HG03066 (cell line): ENCODE measurements at regions not wholly inside any gene's neighbourhood (a gene's known extent, or its start where the extent isn't known, plus 50 kb on each side); places are given as distances from the start of the nearest gene placed in this dataset.

Experiments used
- ATAC-seq: cut with Tn5 transposase; IDR thresholded peaks from one replicate; pipeline ENCODE4 v1.9.1; 2021; ENCODE audit warnings: low read depth; ENCODE audit not compliant: unreplicated experiment

DNA sequence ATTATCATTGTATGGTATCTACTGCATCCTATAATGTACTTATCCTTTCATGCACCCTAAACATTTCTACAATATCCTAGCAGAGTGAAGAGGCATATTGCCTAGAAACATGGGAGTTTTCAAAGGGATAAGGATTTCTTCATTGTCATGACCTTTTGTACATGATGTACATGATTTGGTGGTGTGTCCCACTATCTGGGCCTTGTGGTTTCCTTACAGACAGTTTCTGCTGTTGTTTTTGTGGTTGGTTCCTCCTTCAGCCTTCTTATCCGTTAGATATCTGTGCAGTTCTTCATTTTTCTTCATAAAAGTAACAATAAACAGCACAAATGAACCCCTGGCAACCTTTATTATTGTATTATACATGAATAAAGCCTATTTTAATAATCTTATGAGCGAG lies 70.4 kb upstream of the BACH1 start:
- ATAC-seq = no peak

DNA sequence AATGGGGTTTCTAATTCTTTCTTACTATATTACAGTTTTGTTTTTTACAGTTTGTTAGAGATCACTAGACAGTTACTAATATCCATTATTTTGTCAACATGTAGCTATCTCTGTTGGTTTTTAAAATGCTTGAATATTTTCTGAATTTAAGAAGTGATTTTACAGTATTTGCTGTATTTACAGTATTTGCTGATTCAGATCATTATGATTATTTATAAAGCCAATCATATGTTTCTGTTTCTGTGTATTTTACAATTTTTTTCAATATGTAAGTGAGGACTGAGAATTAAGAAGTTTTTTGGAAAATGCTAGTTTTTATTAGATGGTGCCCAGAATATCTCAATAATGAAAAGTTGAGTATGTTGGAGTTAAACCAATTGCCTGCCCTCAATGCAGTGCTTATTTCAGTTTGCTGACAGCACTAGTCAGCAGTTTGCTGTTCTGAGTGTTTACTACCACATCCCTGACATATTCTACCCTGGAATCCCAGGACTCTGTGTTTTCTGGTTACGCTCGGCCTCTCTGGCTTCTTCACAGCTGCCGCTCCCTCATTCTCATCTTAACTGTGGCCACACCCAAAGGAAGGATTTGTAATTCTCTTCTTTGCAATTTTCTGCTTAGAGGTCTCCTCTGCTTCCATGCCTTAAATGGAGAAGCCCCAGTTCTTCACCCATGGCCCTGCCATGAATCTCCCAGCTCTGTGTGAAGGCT lies 68.0 kb upstream of the BACH1 start:
- ATAC-seq = no peak

GRCh38 chr21:29231756-29232529 lies 66.8 kb upstream of the BACH1 start:
- no peak for ATAC-seq

- no peak for ATAC-seq
Observed at GRCh38 chr21:29232530-29233255, 66.0 kb upstream of the BACH1 start.

DNA sequence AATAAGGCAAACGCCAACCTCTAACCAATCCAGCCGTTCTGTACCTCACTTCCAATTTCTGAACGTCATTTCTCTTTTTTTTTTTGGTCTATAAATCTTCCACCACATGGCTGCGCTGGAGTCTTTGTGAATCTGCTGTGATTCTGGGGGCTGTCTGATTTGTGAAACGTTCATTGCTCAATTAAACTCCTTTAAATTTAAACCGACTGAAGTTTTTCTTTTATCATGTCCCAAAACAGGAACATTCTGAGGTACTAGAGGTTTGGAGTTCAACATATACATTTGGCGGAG lies 65.5 kb upstream of the BACH1 start:
- no peak for ATAC-seq

DNA sequence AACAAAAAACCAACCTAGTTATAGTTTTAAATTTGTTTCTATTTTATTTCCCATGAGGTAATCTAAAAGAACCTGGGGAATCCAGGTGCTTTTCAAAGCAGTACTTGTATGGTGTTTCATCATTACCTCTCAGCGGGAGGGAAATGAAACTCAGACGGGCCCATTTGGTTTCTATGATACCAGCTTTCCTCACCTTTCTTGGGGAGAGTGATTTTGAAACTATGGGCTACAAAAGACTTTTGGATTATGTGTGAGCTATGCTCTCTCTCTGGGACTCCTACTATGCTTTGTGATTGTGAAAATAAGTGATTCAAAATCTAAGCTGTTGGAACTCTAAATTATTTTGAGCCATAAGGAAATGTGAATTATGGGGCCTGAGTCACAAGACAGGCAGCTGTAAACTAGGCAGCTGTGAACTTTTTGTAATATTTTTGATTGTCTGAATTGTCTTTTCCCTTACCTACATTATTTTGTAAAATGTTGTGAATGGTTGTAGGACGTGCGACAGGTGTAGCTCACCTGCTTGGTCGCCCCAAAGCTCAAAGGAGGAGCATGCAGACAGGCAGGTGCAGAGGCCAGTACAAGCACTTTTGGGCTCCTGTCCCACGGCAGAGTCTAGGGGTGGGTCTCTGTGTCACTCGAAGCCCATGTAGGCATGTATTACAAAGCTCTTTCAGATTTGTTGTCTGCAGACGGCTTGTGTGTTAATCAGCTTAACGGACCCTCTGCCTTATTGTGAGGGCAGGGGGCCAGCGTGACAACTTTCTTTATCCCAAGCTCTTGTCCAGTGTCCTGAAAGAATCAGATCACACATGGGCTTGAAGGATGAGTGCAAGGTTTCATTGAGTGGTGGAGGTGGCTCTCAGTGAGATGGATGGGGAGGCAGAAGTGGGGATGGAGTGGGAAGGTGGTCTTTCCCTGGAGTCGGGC lies 64.8 kb upstream of the BACH1 start:
- peak; percentile 65 for ATAC-seq

DNA sequence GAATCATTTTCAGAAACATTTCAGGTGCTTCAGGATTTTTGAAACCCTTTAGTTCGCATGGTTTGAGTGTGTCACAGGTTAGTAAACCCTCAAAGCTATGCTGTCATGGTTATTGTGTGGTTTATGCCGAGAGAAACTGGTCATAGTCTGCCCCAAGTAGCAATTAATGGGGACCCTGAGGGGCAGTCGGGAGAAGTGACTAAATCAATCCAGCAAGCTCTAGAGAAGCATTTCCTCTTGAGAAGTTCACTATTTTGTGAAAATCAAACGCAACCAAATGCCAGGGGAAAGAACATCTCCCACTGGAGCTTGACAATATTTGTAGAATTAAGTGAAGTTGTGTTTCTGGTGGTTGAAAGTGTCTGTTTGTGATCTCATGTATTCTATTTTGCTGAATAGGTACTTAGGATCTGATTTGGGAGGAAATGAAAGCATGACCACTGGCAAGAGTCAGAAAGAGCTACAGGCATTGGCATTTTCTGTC lies 63.0 kb upstream of the BACH1 start:
- ATAC-seq = peak; percentile 45

GRCh38 chr21:29236201-29236600 lies 62.5 kb upstream of the BACH1 start:
- no peak for ATAC-seq

DNA sequence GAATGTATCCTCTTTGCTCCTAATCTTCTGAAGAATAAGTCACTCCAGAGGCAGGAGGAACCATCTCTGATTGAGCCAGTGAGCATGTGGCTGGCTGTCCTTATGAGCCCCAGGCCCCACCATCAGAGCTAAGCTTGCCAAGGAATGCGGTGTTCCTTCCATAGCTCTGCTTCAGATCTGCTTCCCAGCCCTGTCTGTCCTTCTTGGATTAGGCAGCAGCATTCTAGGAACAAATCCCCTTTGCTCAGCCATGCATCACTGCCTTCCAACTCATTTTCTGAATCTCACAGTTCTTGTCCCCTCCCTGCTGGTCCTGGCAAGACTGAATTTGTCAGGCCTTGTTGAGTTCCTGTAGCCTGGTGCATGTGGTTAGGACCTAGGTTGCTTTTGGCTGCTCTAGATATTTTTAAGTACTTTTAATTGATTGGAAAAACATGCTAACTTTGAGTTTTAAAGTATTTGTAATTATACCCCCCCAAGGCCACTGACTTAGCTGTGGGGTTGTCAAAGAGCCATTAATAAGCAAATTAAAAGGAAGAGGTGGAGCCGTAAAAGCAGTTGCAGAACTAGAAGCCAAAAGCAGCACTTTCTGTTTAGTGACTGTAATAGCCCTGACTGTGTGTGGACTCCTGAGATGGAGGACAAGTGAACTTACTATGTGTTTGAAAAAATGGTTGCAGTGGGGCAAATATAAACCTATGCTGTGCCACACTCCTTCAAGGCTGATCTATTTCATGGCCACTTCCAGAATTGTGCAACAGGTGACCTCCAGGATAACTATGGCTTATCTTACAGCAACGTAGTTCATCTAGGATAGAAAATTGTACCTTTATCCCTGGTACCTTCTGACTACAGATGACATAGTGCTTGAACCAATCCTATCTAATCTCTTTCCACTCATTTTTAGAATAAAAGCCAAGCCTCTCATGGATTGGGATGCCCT lies 61.3 kb upstream of the BACH1 start:
- ATAC-seq = no peak

- no peak for ATAC-seq
Observed at GRCh38 chr21:29238053-29238966, 60.4 kb upstream of the BACH1 start.

DNA sequence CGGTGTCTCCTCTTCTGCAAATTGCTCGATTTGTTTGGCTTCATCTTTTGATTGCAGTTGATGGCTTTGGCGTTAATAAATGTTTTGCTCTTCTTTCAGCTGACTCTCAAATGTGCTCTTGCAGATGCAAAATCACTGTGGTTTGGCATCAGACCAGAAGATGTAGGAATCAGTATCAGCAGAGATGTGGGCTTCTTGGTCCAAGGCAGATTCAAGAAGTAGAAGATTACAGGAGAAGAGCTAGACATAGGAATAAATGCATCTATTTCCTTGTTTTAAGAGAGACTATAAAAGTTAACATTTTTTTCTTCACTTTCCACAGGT lies 59.8 kb upstream of the BACH1 start:
- ATAC-seq = no peak

DNA sequence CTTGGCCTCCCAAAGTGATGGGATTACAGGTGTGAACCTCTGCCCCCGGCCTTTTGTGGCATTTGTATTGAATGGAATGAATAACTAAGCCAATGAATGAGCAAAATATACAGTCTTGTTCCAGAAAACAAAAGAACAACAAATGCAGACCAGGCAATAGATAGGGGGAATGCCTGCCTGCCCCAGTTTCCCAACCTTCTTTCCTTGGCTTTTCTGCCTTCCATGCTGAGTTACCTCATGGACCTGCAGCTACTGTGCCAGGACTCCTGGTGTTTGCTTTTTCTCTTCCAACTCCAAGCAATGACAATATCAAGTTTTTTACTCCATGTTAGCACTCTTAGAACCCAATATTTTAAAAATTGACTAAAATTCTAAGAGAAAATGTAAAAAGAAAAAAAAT lies 58.6 kb upstream of the BACH1 start:
- no peak for ATAC-seq

DNA sequence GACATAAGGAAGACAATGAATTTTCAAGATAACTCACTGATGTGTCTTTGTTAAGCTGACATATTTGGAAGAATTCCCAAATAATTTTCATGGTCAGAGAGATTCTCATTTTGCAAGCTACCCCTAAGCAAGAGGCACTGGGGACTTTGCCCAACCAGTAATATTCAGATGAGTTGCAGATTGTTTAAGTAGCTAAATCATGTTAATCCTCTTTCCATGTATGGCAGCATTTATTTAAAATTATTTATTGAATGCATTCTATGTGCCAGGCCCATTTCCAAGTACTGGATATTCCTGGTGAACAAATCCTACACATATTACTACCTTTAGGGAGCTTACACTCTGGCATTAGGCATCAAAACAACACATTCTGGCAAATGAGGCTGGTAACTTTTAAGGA lies 56.5 kb upstream of the BACH1 start:
- no peak for ATAC-seq

GRCh38 chr21:29243188-29243587 lies 55.5 kb upstream of the BACH1 start:
- ATAC-seq = no peak

- peak; percentile 63 for ATAC-seq
Observed at GRCh38 chr21:29245104-29245643, 53.5 kb upstream of the BACH1 start.

DNA sequence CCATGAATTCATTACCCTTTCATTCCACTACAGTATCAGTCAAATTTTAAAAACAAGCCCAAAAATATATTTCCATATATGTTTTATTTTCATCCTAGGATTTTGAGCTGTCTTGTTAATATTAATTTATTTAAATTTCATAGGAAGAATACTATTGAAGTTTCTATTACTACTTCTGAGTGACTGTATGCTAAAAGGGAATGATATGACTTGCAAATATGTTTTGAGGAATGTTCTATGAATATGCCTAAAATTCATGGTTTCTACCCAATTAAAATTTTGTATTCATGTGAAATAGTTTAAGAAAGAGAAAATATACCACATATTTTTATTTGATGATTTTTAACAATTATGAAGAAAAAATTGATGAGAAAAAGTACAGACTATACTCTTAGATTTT lies 52.9 kb upstream of the BACH1 start:
- ATAC-seq = no peak

GRCh38 chr21:29246614-29247013 lies 52.1 kb upstream of the BACH1 start:
- no peak for ATAC-seq

- ATAC-seq = no peak
Observed at GRCh38 chr21:29248124-29248523, 50.6 kb upstream of the BACH1 start.
